Choroid plexus epithelial cell (primary cell): ENCODE measurements at regions not wholly inside any gene's neighbourhood (a gene's known extent, or its start where the extent isn't known, plus 50 kb on each side); places are given as distances from the start of the nearest gene placed in this dataset.

ENCODE experiments used
- DNase-seq: peaks from one replicate; pipeline ENCODE4 v3.0.0-alpha.2; 2010; ENCODE audit warnings: low read depth
- H3K4me3 ChIP-seq: 2 replicates; pipeline ENCODE4 v1.5.1; 2011; ENCODE audit warnings: low read depth, mild to moderate bottlenecking, control low read depth, low read length, moderate library complexity
- TF ChIP-seq, protein P1 (sequence below): conservative IDR thresholded peaks from 2 replicates; pipeline ENCODE4 v1.5.1; 2011; ENCODE audit warnings: low read depth, mild to moderate bottlenecking, control low read depth, inconsistent platforms, low read length, moderate library complexity

DNA sequence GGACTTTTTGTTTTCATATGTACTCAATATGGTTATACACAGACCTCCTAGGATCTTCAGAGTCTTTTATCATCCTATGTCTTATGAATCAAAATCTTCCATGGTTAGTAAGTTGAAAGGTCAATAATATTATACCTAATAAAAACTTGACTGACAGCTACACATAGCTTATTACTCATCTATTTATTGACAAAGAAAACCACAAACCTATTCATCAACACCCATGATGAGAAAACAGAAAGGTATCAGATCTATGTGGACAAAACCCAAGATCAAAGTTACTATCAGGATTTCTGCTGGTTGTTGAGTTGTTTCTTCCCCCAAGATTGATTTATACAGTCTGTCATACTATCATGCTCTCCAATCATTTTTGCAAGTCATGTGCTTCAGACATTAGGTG is 460.1 kb upstream of the MANEA start:
- no peak overlapping the region for H3K4me3 ChIP-seq
- TF ChIP-seq, protein P1, sequence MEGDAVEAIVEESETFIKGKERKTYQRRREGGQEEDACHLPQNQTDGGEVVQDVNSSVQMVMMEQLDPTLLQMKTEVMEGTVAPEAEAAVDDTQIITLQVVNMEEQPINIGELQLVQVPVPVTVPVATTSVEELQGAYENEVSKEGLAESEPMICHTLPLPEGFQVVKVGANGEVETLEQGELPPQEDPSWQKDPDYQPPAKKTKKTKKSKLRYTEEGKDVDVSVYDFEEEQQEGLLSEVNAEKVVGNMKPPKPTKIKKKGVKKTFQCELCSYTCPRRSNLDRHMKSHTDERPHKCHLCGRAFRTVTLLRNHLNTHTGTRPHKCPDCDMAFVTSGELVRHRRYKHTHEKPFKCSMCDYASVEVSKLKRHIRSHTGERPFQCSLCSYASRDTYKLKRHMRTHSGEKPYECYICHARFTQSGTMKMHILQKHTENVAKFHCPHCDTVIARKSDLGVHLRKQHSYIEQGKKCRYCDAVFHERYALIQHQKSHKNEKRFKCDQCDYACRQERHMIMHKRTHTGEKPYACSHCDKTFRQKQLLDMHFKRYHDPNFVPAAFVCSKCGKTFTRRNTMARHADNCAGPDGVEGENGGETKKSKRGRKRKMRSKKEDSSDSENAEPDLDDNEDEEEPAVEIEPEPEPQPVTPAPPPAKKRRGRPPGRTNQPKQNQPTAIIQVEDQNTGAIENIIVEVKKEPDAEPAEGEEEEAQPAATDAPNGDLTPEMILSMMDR, result no peak
- DNase-seq, result no peak

DNA sequence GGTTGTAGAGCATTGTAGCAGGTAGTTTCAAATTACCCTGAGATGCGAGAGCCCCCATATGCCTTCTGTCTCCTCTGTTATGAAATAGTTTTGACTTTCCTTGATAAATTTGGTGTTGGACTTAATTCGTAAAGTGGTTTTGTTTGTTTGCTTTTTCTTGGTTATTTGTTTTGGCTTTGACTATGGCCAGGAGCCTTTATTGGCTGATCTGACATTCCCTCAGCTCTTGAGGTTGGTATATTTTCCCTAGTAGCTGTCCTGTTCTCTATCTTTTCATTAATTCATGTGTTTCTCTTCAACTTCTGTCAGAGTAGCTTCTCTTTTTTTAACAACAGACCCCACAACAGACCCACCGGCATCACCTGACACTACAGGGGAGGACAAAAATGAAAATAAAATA is 457.4 kb upstream of the MANEA start:
- DNase-seq, result no peak
- no peak overlapping the region for H3K4me3 ChIP-seq
- TF ChIP-seq, protein P1, result no peak

DNA sequence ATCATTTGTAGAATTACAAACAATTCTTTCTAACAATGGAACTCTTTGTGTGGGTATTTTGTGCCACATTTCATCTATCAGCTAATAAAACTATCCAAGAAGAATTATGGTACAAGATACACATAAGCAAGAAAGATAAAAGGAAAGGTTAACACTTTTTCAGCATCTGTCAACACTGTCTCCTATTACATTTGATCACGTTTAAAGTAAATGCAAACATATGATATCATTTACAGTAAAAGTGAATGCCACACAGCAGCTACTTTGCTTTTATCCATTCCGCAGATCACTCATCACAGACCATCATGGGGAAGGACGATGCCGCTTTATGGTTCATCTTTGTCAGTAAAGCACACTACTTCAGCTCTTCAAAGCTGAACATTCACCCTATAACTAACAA is 456.4 kb upstream of the MANEA start:
- TF ChIP-seq, protein P1, result no peak
- H3K4me3 ChIP-seq, result no peak overlapping the region
- no peak for DNase-seq

DNA sequence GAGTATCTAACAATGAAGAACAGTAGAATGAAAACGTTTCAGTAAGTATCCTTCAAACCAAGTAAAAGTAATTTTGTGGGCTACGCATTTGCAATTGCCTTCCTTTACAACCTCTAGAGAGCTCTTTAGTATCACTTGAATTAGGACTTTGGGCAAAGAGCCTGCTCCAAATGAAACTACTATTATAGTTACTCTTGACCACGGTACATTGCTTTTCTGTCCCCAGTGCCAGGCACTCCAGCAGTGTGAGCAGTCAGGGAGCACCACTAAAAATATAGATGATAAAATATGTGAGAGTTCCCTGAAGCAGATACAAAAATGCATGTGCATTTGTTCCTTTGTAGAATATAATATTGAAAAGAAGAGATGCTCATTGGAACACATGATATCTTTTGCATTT is 450.1 kb upstream of the MANEA start:
- TF ChIP-seq, protein P1, result no peak
- no peak for DNase-seq
- H3K4me3 ChIP-seq, result no peak overlapping the region

DNA sequence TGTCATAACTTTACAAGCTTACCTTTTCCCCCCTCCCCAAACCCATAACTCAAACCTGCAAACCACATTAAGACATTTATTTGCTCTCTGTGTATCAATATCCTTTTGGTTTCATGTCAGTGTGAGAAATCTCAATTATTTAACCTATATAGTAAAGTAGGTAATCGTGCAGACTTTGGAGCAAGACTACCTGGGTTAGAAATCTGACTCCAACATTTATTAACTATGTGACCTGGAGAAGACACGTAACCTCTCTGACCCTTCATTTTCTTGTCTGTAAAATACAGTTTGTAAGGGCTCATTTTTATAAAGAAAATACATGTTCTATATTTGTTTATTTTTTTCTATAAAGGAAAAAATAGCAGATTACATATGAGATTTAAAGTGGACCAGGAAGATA is 448.9 kb upstream of the MANEA start:
- no peak overlapping the region for H3K4me3 ChIP-seq
- DNase-seq, result no peak
- TF ChIP-seq, protein P1, result no peak

DNA sequence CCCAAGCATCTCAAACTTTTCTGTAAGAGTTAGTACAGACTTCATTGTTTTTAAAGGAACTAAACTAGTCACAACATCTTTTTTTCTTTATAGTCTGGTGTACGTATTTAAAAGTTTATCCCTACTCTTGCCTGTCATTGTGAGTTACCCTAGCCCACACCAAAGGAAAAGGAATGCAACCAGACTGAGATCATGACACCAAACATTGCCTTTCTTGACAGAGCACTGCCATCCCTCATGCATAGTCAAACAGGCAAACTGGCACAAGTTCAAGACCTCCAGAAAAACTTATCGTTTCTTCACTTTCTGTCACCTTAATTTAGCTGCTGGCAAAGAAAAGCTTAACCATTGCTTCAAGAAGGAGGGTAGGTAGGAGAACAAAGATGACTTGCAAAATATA is 448.4 kb upstream of the MANEA start:
- TF ChIP-seq, protein P1, result no peak
- no peak overlapping the region for H3K4me3 ChIP-seq
- no peak for DNase-seq

DNA sequence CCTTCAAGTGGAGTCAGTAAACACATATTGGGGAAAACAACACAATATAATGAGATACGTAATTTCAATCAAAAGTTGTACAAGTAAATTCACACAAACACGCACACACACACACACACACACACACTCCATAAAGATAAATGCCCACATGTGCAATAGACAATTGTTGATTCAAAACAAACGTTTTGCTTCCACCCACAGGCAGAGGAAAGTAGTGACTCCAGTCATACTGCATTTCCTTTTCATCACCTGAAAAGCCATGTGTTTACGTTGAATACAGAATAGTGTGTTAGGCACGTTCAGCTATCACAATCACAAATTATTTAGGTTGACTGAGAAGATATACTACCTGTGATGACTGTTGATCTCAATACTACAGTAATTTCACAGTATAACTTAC is 443.8 kb upstream of the MANEA start:
- TF ChIP-seq, protein P1, result peak; percentile 49

More for the DNA sequence above, 443.8 kb upstream of the MANEA start:
- peak; percentile 54 for DNase-seq
- H3K4me3 ChIP-seq, result no peak overlapping the region
